ENCODE measurements at regions not wholly inside any gene's neighbourhood (a gene's known extent, or its start where the extent isn't known, plus 50 kb on each side); places are given as distances from the start of the nearest gene placed in this dataset.

- TF ChIP-seq CHD7 (IDR thresholded peaks at IDR 0.05; ENCODE audit: insufficient replicate concordance, low read length), result no peak
- TF ChIP-seq TAF7 (optimal IDR thresholded peaks at IDR 0.05; ENCODE audit: borderline replicate concordance, low read depth, low read length), result no peak
- peak; percentile 27; a peak in 2 of 4 replicates for TF ChIP-seq RAD21 (IDR thresholded peaks at IDR 0.05 in 1 of 2, conservative IDR thresholded peaks at IDR 0.05 in 1 of 2; ENCODE audit: low read depth in 2 of 2, low read length in 2 of 2)
- TF ChIP-seq TEAD4 (IDR thresholded peaks at IDR 0.05; ENCODE audit: low read depth, low read length), result no peak
These were observed 941.0 kb upstream of the ADGRB3 start (continued) for GRCh38 chr6:67694127-67694526.

All from H1 (cell line).